Effector memory CD4-positive, alpha-beta T cell (primary cell): ENCODE measurements at regions not wholly inside any gene's neighbourhood (a gene's known extent, or its start where the extent isn't known, plus 50 kb on each side); places are given as distances from the start of the nearest gene placed in this dataset.

Experiments
- DNase-seq, 3 donors: peaks; one replicate each; pipeline ENCODE4 v3.0.0-alpha.2; 2020
- H3K27ac ChIP-seq: 2 replicates; pipeline ENCODE4 v1.7.0; 2013; ENCODE audit warnings: mild to moderate bottlenecking, low read length, moderate library complexity; ENCODE audit not compliant: insufficient read depth, poor library complexity, severe bottlenecking
- H3K27me3 ChIP-seq: replicated peaks from 2 replicates; pipeline ENCODE4 v1.7.0; 2013; ENCODE audit warnings: mild to moderate bottlenecking, low read length; ENCODE audit not compliant: insufficient read depth, control insufficient read depth, poor library complexity, severe bottlenecking
- H3K36me3 ChIP-seq: 2 replicates; pipeline ENCODE4 v1.7.0; 2013; ENCODE audit warnings: mild to moderate bottlenecking, low read length, moderate library complexity; ENCODE audit not compliant: control insufficient read depth, insufficient read depth
- H3K4me1 ChIP-seq: 2 replicates; pipeline ENCODE4 v1.7.0; 2013; ENCODE audit warnings: low read length, mild to moderate bottlenecking; ENCODE audit not compliant: control insufficient read depth, insufficient read depth, poor library complexity, severe bottlenecking
- H3K4me3 ChIP-seq: 2 replicates; pipeline ENCODE4 v1.7.0; 2013; ENCODE audit warnings: low read length, low read depth, mild to moderate bottlenecking; ENCODE audit not compliant: insufficient read depth, poor library complexity, severe bottlenecking
- H3K9me3 ChIP-seq: 2 replicates; pipeline ENCODE4 v1.7.0; 2013; ENCODE audit warnings: mild to moderate bottlenecking, low read length, moderate library complexity; ENCODE audit not compliant: control insufficient read depth

DNA sequence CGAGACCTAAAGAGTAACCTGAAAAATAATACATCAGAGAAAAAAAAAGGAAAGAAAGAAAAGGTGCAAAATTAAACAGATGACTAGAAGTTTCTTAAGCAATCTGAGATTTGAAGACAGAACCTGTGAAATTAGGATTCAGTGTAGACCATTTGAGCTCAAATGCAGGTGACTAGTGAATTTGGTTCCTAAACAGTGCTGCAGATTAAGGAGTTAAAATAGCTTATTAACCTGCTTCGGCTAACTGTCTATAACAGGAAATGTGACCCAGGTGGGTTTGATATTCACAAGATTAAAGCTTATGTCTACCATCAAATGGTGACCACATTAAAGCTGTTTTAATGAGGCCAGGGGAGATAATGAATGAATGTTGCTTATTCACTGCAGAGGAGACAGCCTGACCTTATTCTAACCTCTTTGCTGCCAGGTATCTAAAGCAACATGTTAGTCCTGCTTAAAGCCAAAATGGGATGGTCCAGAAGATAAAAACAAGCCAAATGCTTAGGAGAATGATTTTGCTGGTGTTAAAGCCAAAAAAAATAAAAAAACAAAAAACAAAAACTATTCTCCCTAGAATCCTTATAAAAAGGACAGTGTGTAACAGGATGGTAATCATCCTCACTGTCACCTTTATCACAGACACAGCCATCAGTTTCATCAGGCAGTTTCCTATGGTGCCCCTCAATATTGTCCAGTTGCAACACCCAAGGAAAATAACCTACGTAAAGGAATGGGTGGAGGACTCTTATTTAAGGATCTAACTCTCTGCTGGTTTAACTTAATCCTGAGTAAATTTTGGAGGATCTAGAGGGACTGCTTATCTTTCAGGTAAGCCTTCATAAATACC, 769.0 kb upstream of the ZEB2 start:
- no peaks in the 10 kb centered on the region for H3K36me3 ChIP-seq
- no peak overlapping the region for H3K4me3 ChIP-seq
- no peak for DNase-seq
- H3K9me3 ChIP-seq = no peaks in the 10 kb centered on the region
- H3K27me3 ChIP-seq = no peaks in the 10 kb centered on the region
- H3K27ac ChIP-seq = no peak overlapping the region
- no peaks in the 10 kb centered on the region for H3K4me1 ChIP-seq

DNA sequence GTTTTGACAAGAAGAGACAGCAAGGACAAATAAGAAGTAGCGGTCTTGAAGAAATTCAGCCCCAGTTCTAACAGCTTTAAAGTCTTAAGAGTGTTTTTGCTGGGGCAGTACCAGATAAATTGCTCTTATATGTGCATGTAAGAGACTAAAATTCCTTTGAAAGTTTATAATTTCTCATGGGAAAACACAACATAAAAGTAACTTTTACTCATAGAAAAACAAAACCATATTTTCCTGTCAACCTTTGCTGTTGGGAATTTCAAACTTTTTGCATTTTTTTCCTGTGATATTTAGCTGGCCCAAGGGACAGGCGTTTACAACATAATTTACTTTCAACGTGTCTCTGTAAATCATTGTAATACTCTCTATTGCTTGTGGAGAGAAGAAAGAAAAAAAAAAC, 767.8 kb upstream of the ZEB2 start:
- DNase-seq = no peak
- H3K27me3 ChIP-seq = no peaks in the 10 kb centered on the region
- H3K9me3 ChIP-seq = no peaks in the 10 kb centered on the region
- H3K36me3 ChIP-seq = no peaks in the 10 kb centered on the region
- no peak overlapping the region for H3K4me3 ChIP-seq
- no peaks in the 10 kb centered on the region for H3K4me1 ChIP-seq
- no peak overlapping the region for H3K27ac ChIP-seq

DNA sequence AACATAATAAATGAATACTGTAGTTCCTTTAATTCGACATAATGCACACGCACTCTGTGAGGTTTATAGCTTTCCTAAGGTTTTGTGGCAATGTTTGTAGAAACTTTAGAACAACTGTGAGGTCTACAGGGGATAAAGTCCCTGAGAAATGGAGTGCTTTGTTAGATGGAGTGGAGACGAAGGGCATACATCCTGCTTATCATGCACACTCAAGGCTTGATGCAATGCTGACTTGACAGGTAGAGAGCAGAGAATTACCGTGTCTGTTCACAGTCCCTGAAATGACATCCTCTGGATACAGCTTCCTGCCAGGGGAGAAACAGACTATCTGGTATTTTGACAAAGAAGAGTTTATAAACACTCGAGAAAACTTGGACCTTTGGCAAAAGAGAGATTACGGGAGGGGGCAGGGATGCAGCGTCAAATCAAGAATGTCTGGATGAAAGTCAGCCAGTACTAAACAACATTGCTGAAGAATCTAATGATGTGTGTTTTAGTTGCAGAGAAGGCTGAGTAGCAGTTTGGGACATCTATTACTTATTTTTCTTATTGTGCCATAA, 766.9 kb upstream of the ZEB2 start:
- Histone ChIP-seq H3K27ac (no peak overlapping the region), H3K4me1 (no peaks in the 10 kb centered on the region), H3K9me3 (no peaks in the 10 kb centered on the region), H3K36me3 (no peaks in the 10 kb centered on the region), H3K4me3 (no peak overlapping the region), H3K27me3 (no peaks in the 10 kb centered on the region)
- no peak for DNase-seq

DNA sequence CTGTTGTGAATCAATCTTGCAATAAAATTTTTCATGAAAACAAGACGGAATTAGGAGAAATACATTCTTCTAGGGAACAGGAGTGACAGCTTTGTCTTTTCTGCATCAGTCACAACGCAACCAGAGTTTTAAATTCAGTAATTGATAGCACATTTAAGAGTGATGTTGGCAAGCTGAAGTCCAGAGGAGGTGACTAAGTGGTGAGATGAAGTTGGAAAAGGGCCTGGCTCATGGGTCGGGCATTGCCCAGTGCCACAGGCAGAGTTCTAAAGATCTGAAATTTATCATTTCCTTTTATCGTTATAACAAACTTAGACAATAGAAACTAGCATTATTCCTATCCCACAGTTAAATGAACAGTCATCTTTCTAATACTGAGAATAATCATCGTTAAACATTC, 764.6 kb upstream of the ZEB2 start:
- H3K36me3 ChIP-seq = no peaks in the 10 kb centered on the region
- DNase-seq = no peak
- no peak overlapping the region for H3K4me3 ChIP-seq
- H3K4me1 ChIP-seq = no peaks in the 10 kb centered on the region
- H3K27me3 ChIP-seq = no peaks in the 10 kb centered on the region
- no peak overlapping the region for H3K27ac ChIP-seq
- H3K9me3 ChIP-seq = no peaks in the 10 kb centered on the region

DNA sequence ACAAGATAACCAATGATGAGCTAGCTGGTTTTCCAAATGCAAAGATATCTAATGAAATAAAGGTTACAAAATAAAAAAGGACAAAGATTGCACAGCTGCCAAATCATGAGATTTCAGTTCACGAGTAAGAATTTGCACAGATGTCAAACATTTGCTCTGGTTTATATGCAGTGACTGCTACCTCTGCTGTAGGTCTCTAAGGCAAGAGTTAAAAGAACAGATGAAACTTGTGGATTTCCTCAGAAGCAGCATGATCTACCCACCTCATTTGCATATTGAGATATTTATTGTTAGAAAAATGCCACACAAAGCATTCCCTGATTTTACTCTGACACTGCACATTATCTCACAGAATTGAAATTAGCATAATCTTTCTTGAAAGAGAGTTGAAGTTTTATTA, 763.2 kb upstream of the ZEB2 start:
- Histone ChIP-seq H3K4me1 (no peaks in the 10 kb centered on the region), H3K36me3 (no peaks in the 10 kb centered on the region), H3K27ac (no peak overlapping the region), H3K4me3 (no peak overlapping the region), H3K27me3 (no peaks in the 10 kb centered on the region), H3K9me3 (no peaks in the 10 kb centered on the region)
- no peak for DNase-seq

DNA sequence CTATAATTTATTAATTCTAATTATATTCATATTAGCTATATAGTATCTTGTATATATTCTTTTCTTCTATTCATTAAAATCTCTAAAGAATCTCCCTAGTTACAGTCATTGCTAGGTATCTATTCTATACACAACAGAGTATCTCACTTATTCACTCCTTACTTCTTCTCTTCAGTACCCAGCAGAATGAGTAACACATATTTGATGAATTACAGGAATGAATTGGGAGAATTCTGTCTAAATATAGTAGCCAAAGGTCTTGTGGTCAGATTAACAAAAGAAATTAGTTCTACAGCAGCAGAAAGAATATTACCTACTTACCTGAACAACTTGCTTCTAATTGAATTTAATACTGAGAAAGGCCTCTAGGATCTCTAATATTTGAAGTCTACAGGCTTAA, 758.0 kb upstream of the ZEB2 start:
- Histone ChIP-seq H3K36me3 (no peaks in the 10 kb centered on the region), H3K9me3 (no peaks in the 10 kb centered on the region), H3K4me3 (no peak overlapping the region), H3K4me1 (no peaks in the 10 kb centered on the region), H3K27ac (no peak overlapping the region), H3K27me3 (no peaks in the 10 kb centered on the region)
- DNase-seq = no peak

DNA sequence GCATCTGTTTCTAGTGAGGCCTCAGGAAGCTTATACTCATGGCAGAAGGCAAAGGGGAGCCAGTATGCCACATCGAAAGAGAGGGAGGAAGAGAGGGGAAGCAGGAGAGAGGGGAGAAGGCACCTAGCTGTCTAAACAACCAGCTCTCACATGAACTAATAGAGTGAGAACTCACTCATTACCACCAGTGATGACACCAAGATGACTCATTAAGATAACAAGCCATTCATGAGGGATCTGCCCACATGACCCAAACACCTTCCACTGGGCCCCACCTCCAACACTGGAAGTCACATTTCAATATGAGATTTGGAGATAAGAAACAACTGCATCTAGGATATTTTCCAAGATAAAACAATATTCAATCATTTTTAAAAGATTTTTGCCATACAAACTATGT, 753.9 kb upstream of the ZEB2 start:
- Histone ChIP-seq H3K9me3 (no peaks in the 10 kb centered on the region), H3K4me3 (no peak overlapping the region), H3K4me1 (no peaks in the 10 kb centered on the region), H3K27ac (no peak overlapping the region), H3K36me3 (no peaks in the 10 kb centered on the region), H3K27me3 (no peaks in the 10 kb centered on the region)
- no peak for DNase-seq

DNA sequence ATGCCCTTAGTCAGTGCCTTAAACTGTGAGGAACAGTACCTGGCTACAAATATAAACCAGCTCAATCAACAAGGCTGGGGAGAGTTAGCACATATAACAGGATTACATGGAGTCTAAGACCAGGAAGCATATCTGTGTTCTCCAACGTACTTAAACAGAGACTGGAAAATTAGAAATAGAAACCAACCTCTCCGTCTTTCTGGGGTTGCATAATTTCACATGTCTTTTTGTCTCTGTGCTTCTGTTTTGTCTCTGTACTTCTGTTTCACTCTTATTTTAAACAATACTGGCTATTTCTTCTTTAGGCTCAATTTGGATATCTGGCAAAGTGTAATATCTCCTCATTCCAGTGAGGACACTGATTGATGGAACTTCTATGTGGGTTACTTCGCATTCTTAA, 749.0 kb upstream of the ZEB2 start:
- H3K9me3 ChIP-seq = no peaks in the 10 kb centered on the region
- no peak for DNase-seq
- H3K27me3 ChIP-seq = no peaks in the 10 kb centered on the region
- H3K4me3 ChIP-seq = no peak overlapping the region
- no peaks in the 10 kb centered on the region for H3K36me3 ChIP-seq
- H3K27ac ChIP-seq = no peak overlapping the region
- no peaks in the 10 kb centered on the region for H3K4me1 ChIP-seq

DNA sequence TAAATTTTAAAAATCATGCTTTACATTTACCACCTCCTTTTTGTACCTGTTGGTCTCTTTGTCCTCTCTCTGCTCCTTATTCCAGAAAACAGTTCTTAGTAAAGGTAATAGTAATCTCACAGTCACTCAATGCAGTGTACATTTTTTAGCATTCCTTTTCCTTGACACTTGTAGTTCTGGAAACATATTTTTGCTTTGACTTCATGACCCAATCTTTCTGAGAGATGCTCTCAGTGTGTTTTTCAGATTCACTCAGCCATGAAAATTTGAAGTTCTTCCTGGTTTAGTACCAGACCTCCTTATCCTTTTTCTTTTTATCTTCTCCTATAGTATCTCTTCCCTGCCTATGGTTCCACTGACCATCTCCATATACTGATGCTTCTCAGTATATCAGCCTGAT, 747.5 kb upstream of the ZEB2 start:
- Histone ChIP-seq H3K36me3 (no peaks in the 10 kb centered on the region), H3K4me1 (no peaks in the 10 kb centered on the region), H3K27ac (no peak overlapping the region), H3K9me3 (no peaks in the 10 kb centered on the region), H3K4me3 (no peak overlapping the region), H3K27me3 (no peaks in the 10 kb centered on the region)
- DNase-seq = no peak

DNA sequence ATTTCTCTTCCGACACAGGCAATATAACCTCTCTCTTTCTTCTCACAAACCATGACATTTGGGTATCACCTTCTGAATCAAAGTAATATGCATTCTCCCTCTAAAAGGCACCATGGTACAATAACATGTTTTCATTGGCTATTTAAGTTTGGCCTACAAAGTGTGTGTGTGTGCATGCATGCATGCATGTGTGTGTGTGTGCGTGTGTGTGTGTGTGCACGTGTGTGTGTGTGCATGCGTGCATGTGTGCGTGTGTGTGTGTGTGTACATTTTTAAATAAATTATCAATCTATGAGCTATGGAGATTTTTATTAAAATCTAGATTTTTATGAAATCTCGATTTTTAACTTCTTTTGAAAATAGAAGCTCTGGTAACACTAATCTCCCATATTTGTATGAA, 745.3 kb upstream of the ZEB2 start:
- no peak for DNase-seq
- Histone ChIP-seq H3K27me3 (no peaks in the 10 kb centered on the region), H3K4me1 (no peaks in the 10 kb centered on the region)

More for the DNA sequence above, 745.3 kb upstream of the ZEB2 start:
- no peak overlapping the region for H3K27ac ChIP-seq
- no peaks in the 10 kb centered on the region for H3K36me3 ChIP-seq
- H3K4me3 ChIP-seq = no peak overlapping the region
- no peaks in the 10 kb centered on the region for H3K9me3 ChIP-seq
